ENCODE measurements at regions not wholly inside any gene's neighbourhood (a gene's known extent, or its start where the extent isn't known, plus 50 kb on each side); places are given as distances from the start of the nearest gene placed in this dataset.

DNA sequence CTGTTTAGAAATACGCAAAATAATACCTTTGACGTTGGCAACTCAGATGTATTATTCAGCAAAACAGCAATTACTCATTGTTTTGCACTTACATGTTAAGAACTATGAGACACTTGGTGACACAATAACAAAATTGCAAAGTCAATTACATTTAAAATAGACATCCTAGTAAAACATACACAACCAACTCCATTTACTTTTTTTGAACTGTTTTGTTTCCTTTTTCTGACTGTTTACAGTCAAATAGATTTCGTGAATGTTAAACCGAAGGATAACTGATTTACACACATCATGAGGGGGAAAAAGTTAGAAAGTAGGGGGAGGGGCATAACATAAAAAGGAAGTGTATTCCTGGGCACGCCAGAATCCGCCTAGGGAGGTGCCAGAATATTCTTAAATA is 220.1 kb downstream of the MEF2C start:
- 5% methylated on average over 6 of the region's 6 CpGs for WGBS (ENCODE audit: insufficient coverage, low coverage, low lambda C conversion rate, missing lambda C conversion rate)

DNA sequence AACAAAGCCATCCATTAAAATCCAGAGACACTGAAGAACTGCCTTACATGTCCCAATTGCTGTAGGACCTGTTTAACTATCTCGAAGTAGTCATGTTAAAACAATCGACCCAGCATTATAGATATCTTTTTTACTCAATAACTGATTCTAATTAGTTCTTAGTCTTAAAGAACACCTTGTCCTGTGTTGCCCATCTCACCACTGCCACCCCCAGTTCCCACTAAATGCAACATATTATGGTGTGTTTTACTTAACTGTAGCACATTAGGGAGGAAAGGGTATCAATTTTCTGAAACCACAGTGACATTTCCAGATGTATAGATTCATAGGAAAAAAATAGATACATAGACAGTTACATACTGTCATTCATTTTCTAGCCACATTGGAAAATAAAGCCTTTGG is 221.2 kb downstream of the MEF2C start:
- Histone ChIP-seq H3K36me3 (no peaks in the 10 kb centered on the region), H3K4me3 (no peak overlapping the region), H3K9me3 (no peaks in the 10 kb centered on the region), H3K27ac (no peak overlapping the region), H3K27me3 (peaks cover 13 to 74% of the 10 kb centered on the region in 2 donors), H3K4me1 (peaks cover 0 to 3% (median 0%) of the 10 kb centered on the region in 4 donors)
- no peak for ATAC-seq
- no peak for TF ChIP-seq CTCF (IDR thresholded peaks at IDR 0.05)
- DNase-seq: no peak
- 17% methylated on average over 2 of the region's 2 CpGs for WGBS (ENCODE audit: insufficient coverage, low coverage, low lambda C conversion rate, missing lambda C conversion rate)
- intact Hi-C loops (cut with DNase I): no loop called here

More for the DNA sequence above, 220.1 kb downstream of the MEF2C start:
- peaks cover 0 to 6% (median 0%) of the 10 kb centered on the region in 4 donors for H3K4me1 ChIP-seq
- no peaks in the 10 kb centered on the region for H3K9me3 ChIP-seq
- no peak overlapping the region for H3K4me3 ChIP-seq
- no peaks in the 10 kb centered on the region for H3K36me3 ChIP-seq
- H3K27ac ChIP-seq: no peak overlapping the region
- no peak for TF ChIP-seq CTCF (IDR thresholded peaks at IDR 0.05)
- no peak for TF ChIP-seq POLR2A (IDR thresholded peaks at IDR 0.05)
- DNase-seq (no peak), ATAC-seq (no peak)
- intact Hi-C loops (cut with DNase I): no loop called here
- peaks cover 13 to 80% of the 10 kb centered on the region in 2 donors for H3K27me3 ChIP-seq

GRCh38 chr5:88660947-88661805 is 221.8 kb downstream of the MEF2C start:
- no peaks in the 10 kb centered on the region for H3K4me1 ChIP-seq
- peaks cover 13 to 67% of the 10 kb centered on the region in 2 donors for H3K27me3 ChIP-seq
- peak; percentile 30 to 60 (median 50) for ATAC-seq
- TF ChIP-seq POLR2A (IDR thresholded peaks at IDR 0.05) (no peak), CTCF (IDR thresholded peaks at IDR 0.05) (no peak)
- no peaks in the 10 kb centered on the region for H3K9me3 ChIP-seq
- intact Hi-C loops (cut with DNase I): no loop called here
- H3K4me3 ChIP-seq: peak overlapping the region in 1 of 3 donors; percentile 11
- peak in 1 of 3 donors; percentile 57 for DNase-seq
- H3K27ac ChIP-seq: no peak overlapping the region
- no peaks in the 10 kb centered on the region for H3K36me3 ChIP-seq
- 6% methylated on average over 18 of the region's 53 CpGs for WGBS (ENCODE audit: insufficient coverage, low coverage, low lambda C conversion rate, missing lambda C conversion rate)

DNA sequence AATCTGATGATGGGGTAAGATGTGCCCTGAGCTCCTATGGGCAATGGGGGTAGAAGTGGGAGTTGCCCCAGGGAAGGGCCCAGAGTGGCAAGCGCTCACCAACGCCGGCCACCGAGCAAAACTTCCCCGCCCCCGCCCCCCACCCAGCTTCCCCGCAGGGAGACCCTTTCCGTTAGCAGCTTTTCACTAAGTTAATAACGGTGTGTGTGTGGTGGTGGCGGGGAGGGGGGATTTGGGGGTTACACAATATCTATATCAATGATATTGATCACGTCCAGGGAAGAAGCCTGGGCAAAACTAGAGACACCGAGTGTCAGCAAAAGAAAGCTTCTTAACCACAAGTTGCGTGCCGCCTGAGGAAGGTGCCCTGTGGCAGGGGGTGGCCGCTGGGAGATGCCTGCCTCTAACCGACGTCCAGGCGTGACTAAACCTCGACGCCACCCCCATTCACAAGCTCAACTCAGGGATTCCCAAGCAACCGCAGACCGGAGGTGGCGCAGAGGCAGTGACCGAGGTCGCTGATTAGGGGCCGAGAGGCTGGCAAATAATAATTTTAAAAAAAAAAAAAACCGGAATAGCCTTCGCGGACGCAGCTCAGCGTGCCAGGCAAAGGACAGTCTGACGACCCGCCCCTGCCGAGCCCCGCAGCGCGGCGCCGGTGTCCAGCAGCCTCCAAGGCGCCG is 222.6 kb downstream of the MEF2C start:
- no peaks in the 10 kb centered on the region for H3K4me1 ChIP-seq
- H3K36me3 ChIP-seq: no peaks in the 10 kb centered on the region
- H3K4me3 ChIP-seq: peak overlapping the region in 1 of 3 donors; percentile 11
- ATAC-seq (no peak), DNase-seq (no peak)
- intact Hi-C loops (cut with DNase I): no loop called here
- TF ChIP-seq POLR2A (IDR thresholded peaks at IDR 0.05): no peak
- TF ChIP-seq CTCF (IDR thresholded peaks at IDR 0.05): no peak
- H3K27me3 ChIP-seq: peaks cover 13 to 66% of the 10 kb centered on the region in 2 donors
- whole genome bisulfite sequencing (ENCODE audit: insufficient coverage, low coverage, low lambda C conversion rate, missing lambda C conversion rate): 3% methylated on average over 14 of the region's 41 CpGs
- no peaks in the 10 kb centered on the region for H3K9me3 ChIP-seq
- H3K27ac ChIP-seq: no peak overlapping the region
